Activated CD4-positive, alpha-beta T cell treated with anti-CD3 and anti-CD28 coated beads, Interleukin-2, amount 10 ng/mL, durations not matched to agents 24 days and 14 days (primary cell): ENCODE measurements at regions not wholly inside any gene's neighbourhood (a gene's known extent, or its start where the extent isn't known, plus 50 kb on each side); places are given as distances from the start of the nearest gene placed in this dataset.
"Not testable (repeated sequence)": the region's sequence is repeated elsewhere in the genome, so short reads cannot be mapped to it uniquely, and the experiment has no call there.

Experiments
- DNase-seq: peaks from one replicate; pipeline ENCODE4 v3.0.0; 2022
- H3K27ac Mint-ChIP-seq: one replicate; pipeline ENCODE4 v1.8.0; 2022; ENCODE audit warnings: mild to moderate bottlenecking, mixed read lengths
- H3K27me3 Mint-ChIP-seq: one replicate; pipeline ENCODE4 v1.8.0; 2022; ENCODE audit warnings: mixed read lengths
- H3K36me3 Mint-ChIP-seq: one replicate; pipeline ENCODE4 v1.8.0; 2022; ENCODE audit warnings: low read depth, mild to moderate bottlenecking, mixed read lengths
- H3K4me1 Mint-ChIP-seq: one replicate; pipeline ENCODE4 v1.8.0; 2021; ENCODE audit warnings: mixed read lengths
- H3K4me3 Mint-ChIP-seq: one replicate; pipeline ENCODE4 v1.8.0; 2022; ENCODE audit warnings: mild to moderate bottlenecking, moderate library complexity, mixed read lengths
- H3K9me3 Mint-ChIP-seq: one replicate; pipeline ENCODE4 v1.8.0; 2021; ENCODE audit warnings: mixed read lengths
- intact Hi-C: fragments of 100-400 bp; cut with micrococcal nuclease; formaldehyde crosslinking; loops from one replicate; pipeline ENCODE4 v1.15.1; 2023

DNA sequence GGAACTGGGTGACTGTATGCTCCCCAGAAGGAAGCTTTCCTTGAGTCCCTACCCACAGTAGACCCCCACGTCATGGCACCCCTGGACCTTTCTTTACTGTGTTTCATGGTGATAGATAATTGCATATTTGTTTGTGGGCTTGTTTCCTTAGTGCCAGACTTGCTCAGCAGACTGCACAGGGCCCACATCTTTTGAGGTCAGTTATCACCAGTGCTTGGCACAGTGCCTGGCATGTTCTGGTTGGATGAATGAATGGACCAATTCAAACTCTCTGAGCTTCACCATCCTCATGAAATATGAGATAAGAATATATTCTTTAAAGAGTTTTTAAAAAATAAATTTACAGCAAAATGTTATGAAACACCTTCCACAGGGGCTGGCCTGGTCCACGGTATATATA is 78.4 kb upstream of the EMX2 start:
- H3K4me3 Mint-ChIP-seq: no peak overlapping the region
- H3K9me3 Mint-ChIP-seq: no peaks in the 10 kb centered on the region
- intact Hi-C loops: no loop called here

GRCh38 chr10:117463545-117463920 is 79.0 kb upstream of the EMX2 start:
- no peaks in the 10 kb centered on the region for H3K9me3 Mint-ChIP-seq
- H3K27me3 Mint-ChIP-seq: no peaks in the 10 kb centered on the region
- DNase-seq: no peak
- no peaks in the 10 kb centered on the region for H3K4me1 Mint-ChIP-seq
- H3K36me3 Mint-ChIP-seq: no peaks in the 10 kb centered on the region
- no peak overlapping the region for H3K4me3 Mint-ChIP-seq
- no peak overlapping the region for H3K27ac Mint-ChIP-seq
- intact Hi-C loops: no loop called here

More for the DNA sequence above, 78.4 kb upstream of the EMX2 start:
- Mint-ChIP-seq H3K36me3 (no peaks in the 10 kb centered on the region), H3K27me3 (no peaks in the 10 kb centered on the region), H3K4me1 (no peaks in the 10 kb centered on the region), H3K27ac (no peak overlapping the region)
- no peak for DNase-seq

DNA sequence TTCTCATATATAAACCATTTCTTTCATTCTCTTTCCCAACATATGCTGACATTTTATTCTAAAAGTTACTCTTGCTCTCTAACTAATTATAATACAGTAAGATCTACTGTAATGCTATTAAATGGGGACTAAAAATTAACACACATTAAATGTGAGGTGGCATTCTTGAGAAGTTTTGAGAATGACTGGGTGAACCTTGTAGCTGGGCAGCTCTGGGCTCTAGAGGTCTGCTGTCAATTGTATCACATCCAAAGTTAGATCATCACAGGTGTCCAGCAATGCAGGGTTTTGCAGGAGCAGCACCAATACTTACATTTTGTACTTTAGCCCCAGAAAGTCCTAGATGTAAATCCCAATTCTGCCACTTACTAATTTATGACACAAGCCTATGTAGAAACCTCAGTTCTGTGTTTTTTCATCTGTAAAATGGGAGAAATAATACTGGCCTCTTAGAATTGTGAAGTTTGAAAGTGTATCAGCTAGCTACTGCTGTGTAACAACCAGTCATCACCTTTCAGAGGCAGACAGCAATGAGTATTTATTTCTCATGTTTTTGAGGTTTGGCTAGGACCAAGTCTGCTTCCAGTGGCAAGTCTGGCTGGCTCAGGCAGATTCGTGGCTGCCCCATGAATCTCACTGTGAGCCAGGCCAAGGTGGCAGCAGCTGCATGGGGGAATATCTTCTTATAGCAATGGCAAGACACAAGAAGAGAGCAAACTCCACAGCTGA is 79.6 kb upstream of the EMX2 start:
- Mint-ChIP-seq H3K27ac (no peak overlapping the region), H3K27me3 (peaks cover 1% of the 10 kb centered on the region), H3K36me3 (no peaks in the 10 kb centered on the region), H3K4me1 (no peaks in the 10 kb centered on the region), H3K4me3 (no peak overlapping the region), H3K9me3 (no peaks in the 10 kb centered on the region)
- intact Hi-C loops: no loop called here
- no peak for DNase-seq

- Mint-ChIP-seq H3K36me3 (no peaks in the 10 kb centered on the region), H3K27ac (no peak overlapping the region), H3K9me3 (no peaks in the 10 kb centered on the region), H3K4me3 (no peak overlapping the region), H3K4me1 (no peaks in the 10 kb centered on the region), H3K27me3 (peaks cover 1% of the 10 kb centered on the region)
- no peak for DNase-seq
- intact Hi-C loops: no loop called here
Observed at GRCh38 chr10:117462424-117462792, 80.1 kb upstream of the EMX2 start.

DNA sequence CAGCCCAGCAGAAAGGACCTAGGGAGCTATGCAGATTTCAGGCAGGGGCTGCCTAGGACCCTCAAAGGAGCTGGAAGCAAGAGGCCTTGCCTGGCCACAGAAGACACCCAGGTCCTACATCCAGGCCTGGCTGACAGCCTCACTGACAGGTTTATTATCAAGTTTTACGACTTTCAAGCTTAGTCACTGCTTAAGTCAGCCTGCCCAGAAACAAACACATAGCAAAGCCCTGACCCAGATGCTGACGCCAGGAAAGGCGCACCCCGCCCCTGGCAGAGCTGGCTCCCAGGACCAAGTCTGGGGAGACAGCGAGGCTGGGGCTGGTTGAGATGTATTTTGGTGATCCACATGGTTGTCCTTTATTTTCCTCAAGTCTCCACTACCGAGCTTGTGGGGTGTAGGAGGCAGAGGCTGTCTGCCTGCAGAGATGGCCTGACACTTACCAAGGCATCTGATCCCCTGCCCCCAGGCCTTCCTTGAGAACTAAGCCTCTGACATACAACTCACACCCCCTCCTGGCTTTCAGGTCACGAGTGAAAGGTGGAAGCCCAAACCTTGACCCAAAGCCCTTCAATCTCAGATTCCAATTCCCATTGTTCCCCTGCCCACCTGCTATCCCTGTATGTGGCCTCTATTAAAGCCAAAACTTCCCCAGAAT is 80.7 kb upstream of the EMX2 start:
- no peak for DNase-seq
- Mint-ChIP-seq H3K27me3 (peaks cover 1% of the 10 kb centered on the region), H3K27ac (no peak overlapping the region), H3K36me3 (no peaks in the 10 kb centered on the region), H3K4me3 (no peak overlapping the region), H3K4me1 (no peaks in the 10 kb centered on the region), H3K9me3 (no peaks in the 10 kb centered on the region)
- intact Hi-C loops: no loop called here

DNA sequence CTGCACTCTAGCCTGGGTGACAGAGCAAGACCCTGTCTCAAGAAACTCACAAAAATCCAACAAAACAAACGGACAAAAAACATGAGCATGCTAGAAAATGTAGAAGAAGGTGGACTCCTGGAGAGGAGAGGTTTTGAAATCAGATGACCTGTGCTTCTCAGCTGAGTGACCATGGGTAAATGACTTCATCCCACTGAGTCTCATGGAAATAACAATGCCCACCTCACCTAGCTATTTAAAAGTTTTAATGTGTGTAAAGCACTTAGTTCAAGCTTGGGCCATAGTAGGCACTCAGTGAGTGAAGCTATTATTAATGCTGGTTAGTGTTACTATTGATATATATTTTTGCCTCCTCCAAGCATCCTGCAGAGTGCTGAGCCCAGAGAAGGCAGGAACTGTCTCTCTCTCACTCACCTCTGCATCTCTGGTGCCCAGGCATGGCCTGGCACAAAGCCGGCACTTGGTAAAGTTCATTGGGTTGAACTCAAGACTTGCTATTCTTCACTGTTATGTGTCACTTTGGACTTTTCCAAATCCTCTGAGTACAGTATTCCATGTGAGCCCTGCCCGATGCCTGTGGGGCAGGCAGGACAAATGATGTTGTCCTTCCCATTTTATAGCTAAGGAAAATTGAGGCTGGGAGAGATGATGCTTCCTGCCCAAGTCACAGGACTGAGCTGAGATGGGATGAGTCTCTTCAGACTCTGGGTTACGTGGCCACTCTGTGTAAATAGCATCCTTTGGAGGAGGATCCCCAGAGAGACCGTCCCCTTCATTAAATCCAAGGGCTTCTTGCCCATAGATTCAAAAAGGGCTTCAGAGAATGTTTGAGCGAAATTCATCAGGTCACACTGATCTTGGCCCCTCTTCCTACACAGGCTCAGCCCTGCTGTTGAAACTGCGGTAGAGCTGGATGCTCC is 81.4 kb upstream of the EMX2 start:
- peaks cover 1% of the 10 kb centered on the region for H3K27me3 Mint-ChIP-seq
- no peak overlapping the region for H3K4me3 Mint-ChIP-seq
- H3K4me1 Mint-ChIP-seq: no peaks in the 10 kb centered on the region
- H3K27ac Mint-ChIP-seq: no peak overlapping the region
- no peaks in the 10 kb centered on the region for H3K9me3 Mint-ChIP-seq
- intact Hi-C loops: no loop called here
- no peaks in the 10 kb centered on the region for H3K36me3 Mint-ChIP-seq
- DNase-seq: no peak

- no peaks in the 10 kb centered on the region for H3K4me1 Mint-ChIP-seq
- intact Hi-C loops: no loop called here
- no peaks in the 10 kb centered on the region for H3K9me3 Mint-ChIP-seq
- no peak overlapping the region for H3K4me3 Mint-ChIP-seq
- H3K27ac Mint-ChIP-seq: no peak overlapping the region
- H3K27me3 Mint-ChIP-seq: peaks cover 1% of the 10 kb centered on the region
- no peaks in the 10 kb centered on the region for H3K36me3 Mint-ChIP-seq
- DNase-seq: no peak
Observed at GRCh38 chr10:117458571-117458970, 83.3 kb upstream of the PDZD8 start.

DNA sequence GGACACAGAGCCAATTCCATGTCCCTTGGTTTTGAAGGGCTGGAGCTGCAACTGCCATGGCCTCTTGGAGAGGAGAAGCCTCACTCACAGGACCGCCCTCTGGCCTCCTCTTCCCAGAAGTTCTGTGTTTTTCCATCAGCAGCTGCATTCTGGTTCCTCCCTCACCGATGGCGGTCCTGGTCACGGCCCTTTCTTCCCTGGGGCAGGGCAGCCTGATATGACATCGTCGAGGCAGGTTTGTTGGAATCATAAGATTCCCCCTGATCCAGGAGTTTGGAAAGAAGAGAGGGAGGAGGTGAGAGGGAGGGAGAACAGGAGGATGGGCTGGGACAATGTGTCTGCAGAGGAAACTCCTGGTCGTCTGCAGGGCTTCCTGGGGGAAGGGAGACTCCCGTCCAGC is 82.7 kb upstream of the PDZD8 start:
- H3K9me3 Mint-ChIP-seq: no peaks in the 10 kb centered on the region
- H3K4me3 Mint-ChIP-seq: no peak overlapping the region
- H3K36me3 Mint-ChIP-seq: no peaks in the 10 kb centered on the region
- DNase-seq: no peak
- peaks cover 1% of the 10 kb centered on the region for H3K27me3 Mint-ChIP-seq
- H3K4me1 Mint-ChIP-seq: no peaks in the 10 kb centered on the region
- intact Hi-C loops: no loop called here
- H3K27ac Mint-ChIP-seq: no peak overlapping the region

- DNase-seq: no peak
- no peak overlapping the region for H3K27ac Mint-ChIP-seq
- intact Hi-C loops: no loop called here
- no peaks in the 10 kb centered on the region for H3K36me3 Mint-ChIP-seq
- no peak overlapping the region for H3K4me3 Mint-ChIP-seq
- no peaks in the 10 kb centered on the region for H3K4me1 Mint-ChIP-seq
- peaks cover 1% of the 10 kb centered on the region for H3K27me3 Mint-ChIP-seq
- H3K9me3 Mint-ChIP-seq: no peaks in the 10 kb centered on the region
Observed at GRCh38 chr10:117457071-117457810, 82.0 kb upstream of the PDZD8 start.

DNA sequence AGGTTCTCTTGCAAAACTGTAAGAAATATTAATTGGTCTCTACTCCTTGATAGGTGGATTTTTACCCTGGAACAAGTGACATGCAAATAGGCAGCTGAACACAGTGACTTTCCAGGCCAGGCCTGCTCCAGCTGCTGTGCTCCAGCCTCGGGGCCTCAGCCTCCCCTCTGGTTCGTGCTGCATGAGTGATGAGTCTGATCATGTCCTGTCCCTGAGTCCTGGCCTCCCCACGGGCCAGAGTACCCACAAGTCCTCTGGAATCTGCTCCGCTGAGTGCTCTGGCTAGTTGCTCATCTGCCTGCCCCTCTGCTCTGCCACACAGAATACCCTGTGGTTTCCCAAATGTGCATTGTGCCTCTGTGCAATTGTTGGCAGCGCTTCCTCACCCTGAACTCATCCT is 80.1 kb upstream of the PDZD8 start:
- no peak overlapping the region for H3K27ac Mint-ChIP-seq
- DNase-seq: no peak
- H3K9me3 Mint-ChIP-seq: no peaks in the 10 kb centered on the region
- no peak overlapping the region for H3K4me3 Mint-ChIP-seq
- no peaks in the 10 kb centered on the region for H3K4me1 Mint-ChIP-seq
- H3K36me3 Mint-ChIP-seq: no peaks in the 10 kb centered on the region
- H3K27me3 Mint-ChIP-seq: peaks cover 1% of the 10 kb centered on the region
- intact Hi-C loops: no loop called here

DNA sequence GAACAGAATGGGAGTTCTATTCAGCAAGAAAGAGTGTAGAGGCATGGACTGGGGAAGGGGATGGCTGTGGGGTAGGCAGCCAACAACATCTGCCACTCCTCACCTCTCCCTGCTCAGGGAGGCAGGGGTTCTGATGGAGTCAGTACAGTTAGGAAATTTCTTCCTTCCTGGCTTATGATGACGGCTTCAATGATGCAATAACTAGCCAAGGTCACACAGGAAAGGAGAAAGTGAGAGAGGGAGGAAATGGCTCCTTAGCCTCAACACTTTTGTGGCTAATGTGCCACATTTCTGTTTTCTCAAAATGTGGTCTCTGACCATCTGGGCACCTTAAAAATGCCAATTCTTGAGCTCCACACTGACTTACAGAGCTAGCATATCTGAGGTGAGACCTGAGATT is 79.3 kb upstream of the PDZD8 start:
- Mint-ChIP-seq H3K27me3 (peaks cover 1% of the 10 kb centered on the region), H3K4me1 (no peaks in the 10 kb centered on the region), H3K4me3 (no peak overlapping the region), H3K36me3 (no peaks in the 10 kb centered on the region), H3K9me3 (no peaks in the 10 kb centered on the region), H3K27ac (no peak overlapping the region)
- intact Hi-C loops: no loop called here
- DNase-seq: no peak

DNA sequence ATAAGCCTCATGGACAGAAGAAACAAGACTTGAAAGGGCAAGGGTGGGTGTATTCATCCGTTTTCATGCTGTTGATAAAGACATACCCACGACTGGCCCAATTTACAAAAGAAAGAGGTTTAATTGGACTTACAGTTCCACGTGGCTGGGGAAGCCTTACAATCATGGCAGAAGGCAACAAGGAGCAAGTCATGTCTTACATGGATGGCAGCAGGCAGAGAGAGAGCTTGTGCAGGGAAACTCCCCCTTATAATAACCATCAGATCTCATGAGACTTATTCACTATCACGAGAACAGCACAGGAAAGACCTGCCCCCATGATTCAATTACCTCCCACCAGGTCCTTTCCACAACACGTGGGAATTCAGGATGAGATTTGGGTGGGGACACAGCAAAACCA is 78.2 kb upstream of the PDZD8 start:
- H3K27ac Mint-ChIP-seq, intact Hi-C loops, H3K4me1 Mint-ChIP-seq, H3K9me3 Mint-ChIP-seq, H3K27me3 Mint-ChIP-seq, H3K4me3 Mint-ChIP-seq, DNase-seq, H3K36me3 Mint-ChIP-seq: not testable (repeated sequence)

DNA sequence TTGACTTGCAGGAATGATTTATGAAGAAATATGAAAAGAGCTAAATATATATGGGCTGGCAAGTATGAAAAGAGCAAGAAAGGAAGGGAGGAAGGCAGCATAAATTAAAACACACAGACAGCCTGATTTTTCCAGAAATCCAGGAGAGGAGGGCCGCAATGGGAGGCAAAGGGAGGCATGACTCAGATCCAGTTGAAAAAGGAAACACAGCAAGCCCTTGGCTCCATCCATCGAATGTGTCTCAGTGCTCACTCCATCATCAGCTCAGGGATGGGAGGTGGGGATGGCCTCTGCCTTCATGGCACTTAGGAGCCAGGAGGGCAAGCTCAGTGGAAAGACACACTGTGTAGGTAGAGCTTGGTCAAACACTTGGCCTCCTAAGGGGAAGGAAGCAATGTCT is 75.7 kb upstream of the PDZD8 start:
- no peak overlapping the region for H3K27ac Mint-ChIP-seq

GRCh38 chr10:117449636-117450035 is 74.4 kb upstream of the PDZD8 start:
- DNase-seq: no peak
- intact Hi-C loops: no loop called here
- Mint-ChIP-seq H3K36me3 (no peaks in the 10 kb centered on the region), H3K4me3 (no peak overlapping the region), H3K27me3 (no peaks in the 10 kb centered on the region), H3K4me1 (no peaks in the 10 kb centered on the region), H3K9me3 (peaks cover 19% of the 10 kb centered on the region), H3K27ac (no peak overlapping the region)

More for the DNA sequence above, 75.7 kb upstream of the PDZD8 start:
- intact Hi-C loops: no loop called here
- peaks cover 12% of the 10 kb centered on the region for H3K9me3 Mint-ChIP-seq
- no peaks in the 10 kb centered on the region for H3K4me1 Mint-ChIP-seq
- H3K36me3 Mint-ChIP-seq: no peaks in the 10 kb centered on the region
- DNase-seq: no peak
- no peaks in the 10 kb centered on the region for H3K27me3 Mint-ChIP-seq
- H3K4me3 Mint-ChIP-seq: no peak overlapping the region
